Panc1 (cell line): ENCODE measurements at regions not wholly inside any gene's neighbourhood (a gene's known extent, or its start where the extent isn't known, plus 50 kb on each side); places are given as distances from the start of the nearest gene placed in this dataset.

Source experiments
- ATAC-seq: fragments of 200-7000 bp; cut with Tn5 transposase; 2 replicates; pipeline ENCODE4 v1.9.1; 2020; ENCODE audit warnings: mild to moderate bottlenecking, moderate library complexity
- BruUV-seq: library from RNA; stranded (reverse); fragments of 400-500 nt; replicated peaks from 2 replicates; lab custom pipeline; 2021; lab: Mats Ljungman, UMichigan
- CTCF ChIA-PET: fragments of 300-600 bp; sonication (Branson Sonifier 250); formaldehyde crosslinking; loops from one replicate; lab custom pipeline; 2022; ENCODE audit warnings: antibody characterized with exemption; lab: Charles Lee
- POLR2A ChIA-PET: fragments of 300-600 bp; sonication (Branson Sonifier 250); formaldehyde crosslinking; loops from one replicate; lab custom pipeline; 2022; ENCODE audit warnings: antibody characterized with exemption; lab: Charles Lee
- DNase-seq: peaks from one replicate; pipeline ENCODE4 v3.0.0-alpha.2; 2010; ENCODE audit warnings: low read depth, low spot score
- H3K27ac ChIP-seq: 2 replicates; pipeline ENCODE4 v1.5.1; 2011; ENCODE audit warnings: mild to moderate bottlenecking, low read length, inconsistent platforms
- H3K27me3 ChIP-seq: fragments of 200-500 bp; sonication (Bioruptor generic); 2 replicates; pipeline ENCODE4 v1.6.0; 2014; ENCODE audit warnings: low read length, inconsistent platforms; ENCODE audit not compliant: control insufficient read depth, insufficient read depth
- H3K36me3 ChIP-seq: fragments of 200-500 bp; sonication (Bioruptor generic); 2 replicates; pipeline ENCODE4 v1.5.1; 2014; ENCODE audit warnings: inconsistent platforms, mild to moderate bottlenecking, low read length, moderate library complexity; ENCODE audit not compliant: control insufficient read depth, insufficient read depth
- H3K4me1 ChIP-seq: 2 replicates; pipeline ENCODE4 v1.5.1; 2011; ENCODE audit warnings: inconsistent platforms, mild to moderate bottlenecking, low read length, moderate library complexity; ENCODE audit not compliant: control insufficient read depth, insufficient read depth
- H3K4me3 ChIP-seq, 2 experiments: 2 replicates each; pipeline ENCODE4 v1.5.1; 2011 to 2012; ENCODE audit warnings: low read depth in 2 of 2, low read length in 2 of 2, mild to moderate bottlenecking in 2 of 2, inconsistent platforms in 1 of 2, moderate library complexity in 1 of 2
- H3K9me3 ChIP-seq: fragments of 200-500 bp; sonication (Bioruptor generic); 2 replicates; pipeline ENCODE4 v1.5.1; 2014; ENCODE audit warnings: low read depth, mild to moderate bottlenecking, inconsistent platforms, low read length, moderate library complexity; ENCODE audit not compliant: control insufficient read depth, insufficient read depth
- CTCF ChIP-seq: fragments of 450-650 bp; IDR thresholded peaks from 2 replicates; pipeline ENCODE4 v1.5.1; 2017; ENCODE audit warnings: mild to moderate bottlenecking
- POLR2AphosphoS5 ChIP-seq: IDR thresholded peaks from 2 replicates; pipeline ENCODE4 v1.6.1; 2012; ENCODE audit warnings: mild to moderate bottlenecking, low read depth, low read length, moderate library complexity
- REST ChIP-seq, 2 experiments: IDR thresholded peaks; 2 replicates each; pipeline ENCODE4 v1.6.1; 2011 to 2012; ENCODE audit warnings: low read depth in 2 of 2, control low read depth in 1 of 2, low read length in 1 of 2, mild to moderate bottlenecking in 1 of 2, moderate library complexity in 1 of 2; ENCODE audit not compliant: insufficient read depth in 1 of 2
- SIN3A ChIP-seq: IDR thresholded peaks from 2 replicates; pipeline ENCODE4 v1.6.1; 2012; ENCODE audit warnings: low read depth, mild to moderate bottlenecking, low read length, moderate library complexity, borderline replicate concordance; ENCODE audit not compliant: insufficient read depth
- TCF7L2 ChIP-seq: IDR thresholded peaks from 2 replicates; pipeline ENCODE4 v1.6.1; 2011; ENCODE audit warnings: mild to moderate bottlenecking, low read depth, low read length, inconsistent platforms
- in situ Hi-C: cut with HindIII; loops from 2 replicates; pipeline ENCODE4 v1.10.0; 2016; ENCODE audit warnings: low sequenced_read_pairs, low pct_unique_long_range_greater_than_20kb
- intact Hi-C: fragments of 100-400 bp; cut with micrococcal nuclease; formaldehyde crosslinking; loops from one replicate; pipeline ENCODE4 v1.10.0; 2022; ENCODE audit not compliant: unreplicated experiment

- ChIA-PET POLR2A (no interaction called here), CTCF (no interaction called here)
- no peak overlapping the region for H3K4me3 ChIP-seq
- ATAC-seq (no peak), DNase-seq (no peak)
- no peaks in the 10 kb centered on the region for H3K36me3 ChIP-seq
- BruUV-seq: no TSS peak
- no peaks in the 10 kb centered on the region for H3K9me3 ChIP-seq
- TF ChIP-seq CTCF (no peak), SIN3A (no peak), TCF7L2 (no peak), REST (IDR thresholded peaks at IDR 0.05; ENCODE audit: insufficient read depth in 1 of 2, low read depth in 2 of 2, low read length in 1 of 2) (no peak), POLR2AphosphoS5 (no peak)
- no peaks in the 10 kb centered on the region for H3K4me1 ChIP-seq
- in situ Hi-C loops: no loop called here
- intact Hi-C loops: no loop called here
- no peaks in the 10 kb centered on the region; the same call in 1 of the 2 replicates for H3K27me3 ChIP-seq
- no peak overlapping the region for H3K27ac ChIP-seq
These were observed 160.9 kb downstream of the IMPG2 start for GRCh38 chr3:101159478-101159877.

- no peak for TF ChIP-seq SIN3A
- TF ChIP-seq CTCF: no peak
- TF ChIP-seq REST (IDR thresholded peaks at IDR 0.05; ENCODE audit: insufficient read depth in 1 of 2, low read depth in 2 of 2, low read length in 1 of 2): no peak
- no peak for TF ChIP-seq POLR2AphosphoS5
- no peak for TF ChIP-seq TCF7L2
- Histone ChIP-seq H3K27ac (no peak overlapping the region), H3K9me3 (no peaks in the 10 kb centered on the region), H3K4me3 (no peak overlapping the region), H3K36me3 (no peaks in the 10 kb centered on the region), H3K4me1 (no peaks in the 10 kb centered on the region), H3K27me3 (no peaks in the 10 kb centered on the region; the same call in 1 of the 2 replicates)
- BruUV-seq: no TSS peak
- ATAC-seq (no peak), DNase-seq (no peak)
- in situ Hi-C loops: no loop called here
- intact Hi-C loops: no loop called here
- CTCF ChIA-PET: interaction anchor here (0.7 kb wide), 1 partner anchor 30 kb away, joined by 6 read pairs; no protein-coding TSS in a partner anchor
- POLR2A ChIA-PET: no interaction called here
These were observed 162.0 kb downstream of the IMPG2 start for GRCh38 chr3:101158374-101158773.
